Stomach smooth muscle (tissue), 2 donors: ENCODE measurements at regions not wholly inside any gene's neighbourhood (a gene's known extent, or its start where the extent isn't known, plus 50 kb on each side); places are given as distances from the start of the nearest gene placed in this dataset.

Experiments
- H3K27ac ChIP-seq: one replicate; pipeline ENCODE4 v1.7.0; 2013; ENCODE audit warnings: mild to moderate bottlenecking, low read length, inconsistent platforms
- H3K27me3 ChIP-seq, 2 donors: one replicate each; pipeline ENCODE4 v1.7.0; 2013; ENCODE audit warnings: low read length in 2 of 2; ENCODE audit not compliant: insufficient read depth in 2 of 2, control insufficient read depth in 1 of 2
- H3K36me3 ChIP-seq, 2 donors: one replicate each; pipeline ENCODE4 v1.7.0; 2013; ENCODE audit warnings: low read length in 2 of 2; ENCODE audit not compliant: control insufficient read depth in 2 of 2, insufficient read depth in 2 of 2
- H3K4me1 ChIP-seq: one replicate; pipeline ENCODE4 v1.7.0; 2013; ENCODE audit warnings: low read length; ENCODE audit not compliant: control insufficient read depth, insufficient read depth
- H3K4me3 ChIP-seq, 2 donors: one replicate each; pipeline ENCODE4 v1.7.0; 2013; ENCODE audit warnings: low read length in 2 of 2
- H3K9ac ChIP-seq, 2 donors: one replicate each; pipeline ENCODE4 v1.7.0; 2013; ENCODE audit warnings: low read length in 2 of 2, mild to moderate bottlenecking in 1 of 2
- H3K9me3 ChIP-seq, 2 donors: one replicate each; pipeline ENCODE4 v1.7.0; 2013; ENCODE audit warnings: low read length in 2 of 2; ENCODE audit not compliant: control insufficient read depth in 2 of 2
- donor health status: healthy.
- donor health status: Pancreatic carcinoma.

- Histone ChIP-seq H3K4me1 (peaks cover 9% of the 10 kb centered on the region), H3K4me3 (peak overlapping the region; percentile 49 to 69), H3K36me3 (no peaks in the 10 kb centered on the region), H3K27me3 (peaks cover 3 to 5% of the 10 kb centered on the region in 2 donors), H3K27ac (no peak overlapping the region), H3K9me3 (no peaks in the 10 kb centered on the region), H3K9ac (peak overlapping the region; percentile 36 to 40)
Measured at GRCh38 chr10:77710759-77711682, 73.4 kb upstream of the KCNMA1 start.

- peaks cover 3 to 5% of the 10 kb centered on the region in 2 donors for H3K27me3 ChIP-seq
- H3K27ac ChIP-seq: no peak overlapping the region
- peaks cover 9% of the 10 kb centered on the region for H3K4me1 ChIP-seq
- H3K9ac ChIP-seq: no peak overlapping the region
- H3K36me3 ChIP-seq: no peaks in the 10 kb centered on the region
- H3K9me3 ChIP-seq: no peaks in the 10 kb centered on the region
- no peak overlapping the region for H3K4me3 ChIP-seq
Measured at GRCh38 chr10:77710081-77710551, 72.5 kb upstream of the KCNMA1 start.

GRCh38 chr10:77707570-77707969 lies 70.0 kb upstream of the KCNMA1 start:
- H3K27ac ChIP-seq: no peak overlapping the region
- no peak overlapping the region for H3K9ac ChIP-seq
- no peaks in the 10 kb centered on the region for H3K36me3 ChIP-seq
- no peaks in the 10 kb centered on the region for H3K9me3 ChIP-seq
- H3K4me1 ChIP-seq: peaks cover 9% of the 10 kb centered on the region
- H3K27me3 ChIP-seq: peaks cover 3 to 4% of the 10 kb centered on the region in 2 donors
- H3K4me3 ChIP-seq: no peak overlapping the region

GRCh38 chr10:77702166-77702565 lies 64.6 kb upstream of the KCNMA1 start:
- H3K4me1 ChIP-seq: no peaks in the 10 kb centered on the region
- no peaks in the 10 kb centered on the region for H3K27me3 ChIP-seq
- H3K9ac ChIP-seq: no peak overlapping the region
- H3K4me3 ChIP-seq: no peak overlapping the region
- H3K27ac ChIP-seq: no peak overlapping the region
- no peaks in the 10 kb centered on the region for H3K9me3 ChIP-seq
- H3K36me3 ChIP-seq: no peaks in the 10 kb centered on the region

GRCh38 chr10:77700086-77700485 lies 62.5 kb upstream of the KCNMA1 start:
- no peaks in the 10 kb centered on the region for H3K9me3 ChIP-seq
- H3K36me3 ChIP-seq: no peaks in the 10 kb centered on the region
- H3K27me3 ChIP-seq: no peaks in the 10 kb centered on the region
- no peak overlapping the region for H3K9ac ChIP-seq
- no peaks in the 10 kb centered on the region for H3K4me1 ChIP-seq
- H3K27ac ChIP-seq: no peak overlapping the region
- no peak overlapping the region for H3K4me3 ChIP-seq

GRCh38 chr10:77699080-77699645 lies 61.6 kb upstream of the KCNMA1 start:
- no peak overlapping the region for H3K9ac ChIP-seq
- no peaks in the 10 kb centered on the region for H3K36me3 ChIP-seq
- no peaks in the 10 kb centered on the region for H3K4me1 ChIP-seq
- H3K9me3 ChIP-seq: no peaks in the 10 kb centered on the region
- no peaks in the 10 kb centered on the region for H3K27me3 ChIP-seq
- H3K4me3 ChIP-seq: no peak overlapping the region
- H3K27ac ChIP-seq: no peak overlapping the region

GRCh38 chr10:77698267-77698931 lies 60.8 kb upstream of the KCNMA1 start:
- Histone ChIP-seq H3K27ac (no peak overlapping the region), H3K9ac (no peak overlapping the region), H3K4me1 (no peaks in the 10 kb centered on the region), H3K4me3 (no peak overlapping the region), H3K36me3 (no peaks in the 10 kb centered on the region), H3K9me3 (no peaks in the 10 kb centered on the region), H3K27me3 (no peaks in the 10 kb centered on the region)

GRCh38 chr10:77696584-77696983 lies 59.0 kb upstream of the KCNMA1 start:
- no peaks in the 10 kb centered on the region for H3K4me1 ChIP-seq
- no peaks in the 10 kb centered on the region for H3K9me3 ChIP-seq
- no peak overlapping the region for H3K4me3 ChIP-seq
- H3K27me3 ChIP-seq: peaks cover 0 to 2% of the 10 kb centered on the region in 2 donors
- no peaks in the 10 kb centered on the region for H3K36me3 ChIP-seq
- H3K27ac ChIP-seq: no peak overlapping the region
- no peak overlapping the region for H3K9ac ChIP-seq

- Histone ChIP-seq H3K27me3 (peaks cover 0 to 2% of the 10 kb centered on the region in 2 donors), H3K4me3 (no peak overlapping the region), H3K4me1 (no peaks in the 10 kb centered on the region), H3K9ac (no peak overlapping the region), H3K27ac (no peak overlapping the region), H3K36me3 (no peaks in the 10 kb centered on the region), H3K9me3 (no peaks in the 10 kb centered on the region)
Measured at GRCh38 chr10:77695186-77695585, 57.6 kb upstream of the KCNMA1 start.

- Histone ChIP-seq H3K9ac (no peak overlapping the region), H3K4me1 (no peaks in the 10 kb centered on the region), H3K27ac (no peak overlapping the region), H3K4me3 (no peak overlapping the region), H3K27me3 (peaks cover 0 to 3% of the 10 kb centered on the region in 2 donors), H3K36me3 (no peaks in the 10 kb centered on the region), H3K9me3 (no peaks in the 10 kb centered on the region)
Measured at GRCh38 chr10:77692782-77693181, 55.2 kb upstream of the KCNMA1 start.
